ENCODE measurements at regions not wholly inside any gene's neighbourhood (a gene's known extent, or its start where the extent isn't known, plus 50 kb on each side); places are given as distances from the start of the nearest gene placed in this dataset.
"Not testable (repeated sequence)": the region's sequence is repeated elsewhere in the genome, so short reads cannot be mapped to it uniquely, and the experiment has no call there.

- TF ChIP-seq ZNF274 (IDR thresholded peaks at IDR 0.05; ENCODE audit: low read depth, low read length); YY1 (IDR thresholded peaks at IDR 0.05; ENCODE audit: insufficient read depth, insufficient read length): not testable (repeated sequence)
Measured at GRCh38 chr4:79587207-79587606, 179.2 kb upstream of the GK2 start.
